Keratinocyte (primary cell): ENCODE measurements at regions not wholly inside any gene's neighbourhood (a gene's known extent, or its start where the extent isn't known, plus 50 kb on each side); places are given as distances from the start of the nearest gene placed in this dataset.

ENCODE experiments used
- DNase-seq: peaks from one replicate; pipeline ENCODE4 v3.0.0-alpha.2; 2011; ENCODE audit warnings: low read depth, missing footprints, low spot score
- FAIRE-seq: peaks from 2 replicates; lab custom pipeline; 2011; peaks lifted over from hg19 to GRCh38; lab: Jason Lieb, UNC
- H2AFZ ChIP-seq: 2 replicates; pipeline ENCODE4 v1.6.0; 2012; ENCODE audit warnings: low read length, control low read depth, inconsistent platforms; ENCODE audit not compliant: control insufficient read depth
- H3K27ac ChIP-seq: 2 replicates; pipeline ENCODE4 v1.5.1; 2011; ENCODE audit warnings: low read length; ENCODE audit not compliant: control insufficient read depth, insufficient read depth
- H3K27me3 ChIP-seq: 3 replicates; pipeline ENCODE4 v1.6.0; 2011; ENCODE audit warnings: low read length; ENCODE audit not compliant: control insufficient read depth, insufficient read depth; ENCODE audit errors: extremely low read depth
- H3K36me3 ChIP-seq, 2 experiments: 2 replicates in 1 of 2; 3 replicates in 1 of 2; pipeline ENCODE4 v1.5.1; 2011; ENCODE audit warnings: low read length in 2 of 2, mild to moderate bottlenecking in 1 of 2; ENCODE audit not compliant: control insufficient read depth in 2 of 2, insufficient read depth in 2 of 2; ENCODE audit errors: extremely low read depth in 1 of 2
- H3K4me1 ChIP-seq: 3 replicates; pipeline ENCODE4 v1.5.1; 2011; ENCODE audit warnings: low read length; ENCODE audit not compliant: control insufficient read depth, insufficient read depth; ENCODE audit errors: extremely low read depth
- H3K4me2 ChIP-seq: 3 replicates; pipeline ENCODE4 v1.6.0; 2011; ENCODE audit warnings: low read depth, low read length; ENCODE audit not compliant: control insufficient read depth, insufficient read depth; ENCODE audit errors: extremely low read depth
- H3K4me3 ChIP-seq, 3 experiments: fragments of 200-600 bp in 1 of 3; sonication (generic) in 1 of 3; 2 replicates in 2 of 3; 3 replicates in 1 of 3; pipeline ENCODE4 v1.5.1; 2011 to 2016; ENCODE audit warnings: low read length in 3 of 3, mild to moderate bottlenecking in 3 of 3, control low read depth in 2 of 3, inconsistent platforms in 1 of 3, low read depth in 1 of 3, mixed read lengths in 1 of 3, mixed run types in 1 of 3, moderate library complexity in 1 of 3; ENCODE audit not compliant: control insufficient read depth in 2 of 3, insufficient read depth in 2 of 3; ENCODE audit errors: extremely low read depth in 1 of 3
- H3K79me2 ChIP-seq: 2 replicates; pipeline ENCODE4 v1.6.0; 2012; ENCODE audit warnings: low read length; ENCODE audit not compliant: control insufficient read depth, insufficient read depth
- H3K9ac ChIP-seq: 3 replicates; pipeline ENCODE4 v1.6.0; 2011; ENCODE audit warnings: low read length; ENCODE audit not compliant: control insufficient read depth, insufficient read depth; ENCODE audit errors: extremely low read depth
- H3K9me1 ChIP-seq: 3 replicates; pipeline ENCODE4 v1.6.0; 2011; ENCODE audit warnings: low read length; ENCODE audit not compliant: control insufficient read depth, insufficient read depth; ENCODE audit errors: extremely low read depth
- H3K9me3 ChIP-seq: 2 replicates; pipeline ENCODE4 v1.5.1; 2012; ENCODE audit warnings: low read depth, low read length; ENCODE audit not compliant: control insufficient read depth
- H4K20me1 ChIP-seq: 3 replicates; pipeline ENCODE4 v1.6.0; 2011; ENCODE audit warnings: low read length; ENCODE audit not compliant: control insufficient read depth, insufficient read depth; ENCODE audit errors: extremely low read depth
- EZH2 ChIP-seq: IDR thresholded peaks from one replicate; pipeline ENCODE4 v1.6.1; 2012; ENCODE audit warnings: inconsistent platforms, mild to moderate bottlenecking, low read length, moderate library complexity
- dilution Hi-C: fragments of 300-500 bp; cut with MboI; formaldehyde crosslinking; loops from one replicate; pipeline ENCODE4 v1.7.0; 2020; ENCODE audit warnings: low sequenced_read_pairs; ENCODE audit not compliant: extremely low pct_ligation_motif_present
- TF ChIP-seq, protein P1 (sequence below), 3 experiments: IDR thresholded peaks in 1 of 3; conservative IDR thresholded peaks in 1 of 3; optimal IDR thresholded peaks in 1 of 3; 2 replicates in 2 of 3; 3 replicates in 1 of 3; pipeline versions ENCODE3 to v1.5.1; 2011; ENCODE audit warnings: low read length in 3 of 3, mild to moderate bottlenecking in 3 of 3, moderate library complexity in 2 of 3, control low read depth in 1 of 3, inconsistent platforms in 1 of 3; ENCODE audit not compliant: insufficient read depth in 2 of 3; ENCODE audit errors: extremely low read depth in 1 of 3

DNA sequence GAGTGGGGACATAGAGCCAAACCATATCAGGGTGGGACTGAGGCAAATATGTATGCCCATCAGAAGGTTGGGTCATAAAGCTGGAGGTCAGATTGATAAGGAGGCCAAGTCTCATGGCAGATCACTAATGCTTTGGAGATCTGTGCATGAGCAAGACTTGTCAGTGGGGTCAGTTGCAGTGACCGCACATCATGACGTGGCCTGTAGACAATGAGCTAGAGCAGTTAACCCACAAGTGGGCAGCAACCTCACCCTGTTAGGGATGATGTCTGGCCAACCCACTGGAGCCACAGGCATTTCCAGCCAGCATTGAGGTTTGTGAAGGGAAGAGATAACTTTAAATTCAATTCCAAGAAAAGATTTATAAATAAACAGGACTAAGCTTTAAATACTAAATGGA, 66.7 kb downstream of the XCL1 start:
- FAIRE-seq = no peak
- no peak overlapping the region for H3K9ac ChIP-seq
- dilution Hi-C loops = no loop called here

More for the DNA sequence above, 66.7 kb downstream of the XCL1 start:
- no peak overlapping the region for H3K4me3 ChIP-seq
- no peak for DNase-seq
- H3K36me3 ChIP-seq = no peaks in the 10 kb centered on the region
- H3K9me1 ChIP-seq = no peaks in the 10 kb centered on the region
- H3K4me1 ChIP-seq = no peaks in the 10 kb centered on the region
- no peaks in the 10 kb centered on the region for H3K9me3 ChIP-seq
- H3K79me2 ChIP-seq = no peaks in the 10 kb centered on the region
- H2AFZ ChIP-seq = no peak overlapping the region
- H3K4me2 ChIP-seq = no peak overlapping the region
- TF ChIP-seq, protein P1, sequence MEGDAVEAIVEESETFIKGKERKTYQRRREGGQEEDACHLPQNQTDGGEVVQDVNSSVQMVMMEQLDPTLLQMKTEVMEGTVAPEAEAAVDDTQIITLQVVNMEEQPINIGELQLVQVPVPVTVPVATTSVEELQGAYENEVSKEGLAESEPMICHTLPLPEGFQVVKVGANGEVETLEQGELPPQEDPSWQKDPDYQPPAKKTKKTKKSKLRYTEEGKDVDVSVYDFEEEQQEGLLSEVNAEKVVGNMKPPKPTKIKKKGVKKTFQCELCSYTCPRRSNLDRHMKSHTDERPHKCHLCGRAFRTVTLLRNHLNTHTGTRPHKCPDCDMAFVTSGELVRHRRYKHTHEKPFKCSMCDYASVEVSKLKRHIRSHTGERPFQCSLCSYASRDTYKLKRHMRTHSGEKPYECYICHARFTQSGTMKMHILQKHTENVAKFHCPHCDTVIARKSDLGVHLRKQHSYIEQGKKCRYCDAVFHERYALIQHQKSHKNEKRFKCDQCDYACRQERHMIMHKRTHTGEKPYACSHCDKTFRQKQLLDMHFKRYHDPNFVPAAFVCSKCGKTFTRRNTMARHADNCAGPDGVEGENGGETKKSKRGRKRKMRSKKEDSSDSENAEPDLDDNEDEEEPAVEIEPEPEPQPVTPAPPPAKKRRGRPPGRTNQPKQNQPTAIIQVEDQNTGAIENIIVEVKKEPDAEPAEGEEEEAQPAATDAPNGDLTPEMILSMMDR (optimal IDR thresholded peaks at IDR 0.05 in 1 of 3, IDR thresholded peaks at IDR 0.05 in 1 of 3, conservative IDR thresholded peaks at IDR 0.05 in 1 of 3; ENCODE audit: extremely low read depth in 1 of 3, insufficient read depth in 2 of 3, low read length in 3 of 3) = no peak
- TF ChIP-seq EZH2 = no peak
- no peak overlapping the region for H3K27ac ChIP-seq
- no peaks in the 10 kb centered on the region for H3K27me3 ChIP-seq
- no peaks in the 10 kb centered on the region for H4K20me1 ChIP-seq
